ENCODE measurements at regions not wholly inside any gene's neighbourhood (a gene's known extent, or its start where the extent isn't known, plus 50 kb on each side); places are given as distances from the start of the nearest gene placed in this dataset.

DNA sequence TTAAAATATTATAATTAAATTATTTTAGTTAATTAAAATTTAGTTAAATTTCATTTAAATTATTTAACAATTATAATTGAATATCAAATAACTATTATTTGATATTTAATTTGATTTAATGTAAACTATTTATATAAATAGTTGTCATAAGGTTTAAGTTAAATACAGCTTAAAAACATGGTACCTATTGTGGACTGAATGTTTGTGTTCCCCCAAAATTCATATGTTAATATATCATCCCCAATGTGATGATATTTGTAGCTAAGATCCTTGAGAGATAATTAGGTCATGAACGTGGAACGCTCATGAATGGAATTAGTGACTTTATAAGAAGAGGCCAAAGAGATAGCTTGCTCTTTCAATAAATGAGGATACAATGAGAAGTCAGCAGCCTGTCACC lies 505.7 kb upstream of the LRATD1 start:
- Histone ChIP-seq H3K4me3 (replicated peaks in 1 of 4; ENCODE audit: control extremely low read depth in 1 of 4, insufficient read depth in 1 of 4, low read depth in 3 of 4, low read length in 4 of 4) (no peak overlapping the region), H3K9ac (ENCODE audit: insufficient read depth, low read length) (no peak overlapping the region), H3K4me1 (ENCODE audit: control insufficient read depth, extremely low read depth, insufficient read depth, low read length) (no peaks in the 10 kb centered on the region), H3K27me3 (ENCODE audit: control insufficient read depth, insufficient read depth, low read length) (no peaks in the 10 kb centered on the region), H2AFZ (ENCODE audit: low read length) (no peak overlapping the region), H4K20me1 (ENCODE audit: control insufficient read depth, extremely low read depth, insufficient read depth, low read length) (no peaks in the 10 kb centered on the region), H3K79me2 (ENCODE audit: control insufficient read depth, insufficient read depth, low read length) (no peaks in the 10 kb centered on the region), H3K4me2 (ENCODE audit: extremely low read depth, insufficient read depth, low read length) (no peak overlapping the region), H3K36me3 (ENCODE audit: control insufficient read depth, insufficient read depth, low read length) (no peaks in the 10 kb centered on the region), H3K27ac (ENCODE audit: insufficient read depth, low read length) (no peak overlapping the region), H3K9me3 (ENCODE audit: control insufficient read depth, insufficient read depth, low read depth, low read length) (no peaks in the 10 kb centered on the region)
- no peak for DNase-seq (ENCODE audit: low read depth in 2 of 2)
- TF ChIP-seq EZH2 (IDR thresholded peaks at IDR 0.05; ENCODE audit: low read length, missing control alignments), result no peak

DNA sequence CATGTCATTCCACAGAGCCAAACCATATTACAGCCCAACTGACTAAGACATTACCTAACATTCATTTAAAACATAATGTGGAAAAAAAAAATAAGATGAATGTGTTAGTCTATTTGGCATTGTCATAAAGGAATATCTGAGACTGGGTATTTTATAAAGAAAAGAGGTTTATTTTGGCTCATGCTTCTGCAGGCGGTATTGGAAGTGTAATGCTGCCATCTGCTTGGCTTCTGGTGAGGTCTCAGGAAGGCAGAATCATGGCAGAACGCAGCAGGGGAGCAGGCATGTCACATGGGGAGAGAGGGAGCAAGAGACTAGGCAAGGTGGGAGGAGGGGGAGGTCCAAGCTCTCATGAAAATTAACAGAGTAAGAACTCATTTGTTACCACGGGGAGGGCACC lies 504.8 kb upstream of the LRATD1 start:
- no peak overlapping the region for H3K4me3 ChIP-seq (replicated peaks in 1 of 4; ENCODE audit: control extremely low read depth in 1 of 4, insufficient read depth in 1 of 4, low read depth in 3 of 4, low read length in 4 of 4)
- H2AFZ ChIP-seq (ENCODE audit: low read length), result no peak overlapping the region
- H3K27ac ChIP-seq (ENCODE audit: insufficient read depth, low read length), result no peak overlapping the region
- no peaks in the 10 kb centered on the region for H3K9me3 ChIP-seq (ENCODE audit: control insufficient read depth, insufficient read depth, low read depth, low read length)
- no peaks in the 10 kb centered on the region for H3K4me1 ChIP-seq (ENCODE audit: control insufficient read depth, extremely low read depth, insufficient read depth, low read length)
- H3K9ac ChIP-seq (ENCODE audit: insufficient read depth, low read length), result no peak overlapping the region
- no peaks in the 10 kb centered on the region for H3K36me3 ChIP-seq (ENCODE audit: control insufficient read depth, insufficient read depth, low read length)
- TF ChIP-seq, protein P1, sequence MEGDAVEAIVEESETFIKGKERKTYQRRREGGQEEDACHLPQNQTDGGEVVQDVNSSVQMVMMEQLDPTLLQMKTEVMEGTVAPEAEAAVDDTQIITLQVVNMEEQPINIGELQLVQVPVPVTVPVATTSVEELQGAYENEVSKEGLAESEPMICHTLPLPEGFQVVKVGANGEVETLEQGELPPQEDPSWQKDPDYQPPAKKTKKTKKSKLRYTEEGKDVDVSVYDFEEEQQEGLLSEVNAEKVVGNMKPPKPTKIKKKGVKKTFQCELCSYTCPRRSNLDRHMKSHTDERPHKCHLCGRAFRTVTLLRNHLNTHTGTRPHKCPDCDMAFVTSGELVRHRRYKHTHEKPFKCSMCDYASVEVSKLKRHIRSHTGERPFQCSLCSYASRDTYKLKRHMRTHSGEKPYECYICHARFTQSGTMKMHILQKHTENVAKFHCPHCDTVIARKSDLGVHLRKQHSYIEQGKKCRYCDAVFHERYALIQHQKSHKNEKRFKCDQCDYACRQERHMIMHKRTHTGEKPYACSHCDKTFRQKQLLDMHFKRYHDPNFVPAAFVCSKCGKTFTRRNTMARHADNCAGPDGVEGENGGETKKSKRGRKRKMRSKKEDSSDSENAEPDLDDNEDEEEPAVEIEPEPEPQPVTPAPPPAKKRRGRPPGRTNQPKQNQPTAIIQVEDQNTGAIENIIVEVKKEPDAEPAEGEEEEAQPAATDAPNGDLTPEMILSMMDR (conservative IDR thresholded peaks at IDR 0.05 in 1 of 2, IDR thresholded peaks at IDR 0.05 in 1 of 2; ENCODE audit: low read depth in 1 of 2, low read length in 2 of 2), result no peak
- TF ChIP-seq EZH2 (IDR thresholded peaks at IDR 0.05; ENCODE audit: low read length, missing control alignments), result no peak
- H4K20me1 ChIP-seq (ENCODE audit: control insufficient read depth, extremely low read depth, insufficient read depth, low read length), result no peaks in the 10 kb centered on the region
- no peaks in the 10 kb centered on the region for H3K79me2 ChIP-seq (ENCODE audit: control insufficient read depth, insufficient read depth, low read length)
- H3K27me3 ChIP-seq (ENCODE audit: control insufficient read depth, insufficient read depth, low read length), result no peaks in the 10 kb centered on the region
- H3K4me2 ChIP-seq (ENCODE audit: extremely low read depth, insufficient read depth, low read length), result no peak overlapping the region
- no peak for DNase-seq (ENCODE audit: low read depth in 2 of 2)

DNA sequence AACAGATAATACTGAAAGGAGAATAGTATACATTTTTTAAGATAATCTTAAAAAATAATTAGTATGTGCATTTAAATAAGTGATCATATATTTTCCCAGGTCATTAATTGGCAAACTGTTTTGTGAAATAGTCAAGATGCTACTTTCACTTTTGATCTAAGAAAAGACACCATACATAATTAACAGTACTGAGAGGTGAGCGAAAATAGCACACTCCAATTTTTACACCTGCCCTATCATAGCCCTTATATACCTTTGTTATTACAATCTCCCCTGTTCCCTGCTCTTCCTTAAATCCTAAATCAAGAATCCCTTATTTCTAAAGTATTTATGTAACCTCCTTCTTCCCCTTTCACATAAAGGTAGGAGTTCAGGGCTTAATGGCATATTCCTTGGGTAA lies 500.1 kb upstream of the LRATD1 start:
- Histone ChIP-seq H3K79me2 (ENCODE audit: control insufficient read depth, insufficient read depth, low read length) (no peaks in the 10 kb centered on the region), H3K4me1 (ENCODE audit: control insufficient read depth, extremely low read depth, insufficient read depth, low read length) (no peaks in the 10 kb centered on the region), H3K27ac (ENCODE audit: insufficient read depth, low read length) (no peak overlapping the region), H3K27me3 (ENCODE audit: control insufficient read depth, insufficient read depth, low read length) (no peaks in the 10 kb centered on the region), H3K36me3 (ENCODE audit: control insufficient read depth, insufficient read depth, low read length) (no peaks in the 10 kb centered on the region), H3K4me3 (replicated peaks in 1 of 4; ENCODE audit: control extremely low read depth in 1 of 4, insufficient read depth in 1 of 4, low read depth in 3 of 4, low read length in 4 of 4) (no peak overlapping the region), H3K4me2 (ENCODE audit: extremely low read depth, insufficient read depth, low read length) (no peak overlapping the region), H4K20me1 (ENCODE audit: control insufficient read depth, extremely low read depth, insufficient read depth, low read length) (no peaks in the 10 kb centered on the region), H3K9me3 (ENCODE audit: control insufficient read depth, insufficient read depth, low read depth, low read length) (no peaks in the 10 kb centered on the region), H2AFZ (ENCODE audit: low read length) (no peak overlapping the region), H3K9ac (ENCODE audit: insufficient read depth, low read length) (no peak overlapping the region)
- DNase-seq (ENCODE audit: low read depth in 2 of 2), result no peak
- TF ChIP-seq, protein P1 (conservative IDR thresholded peaks at IDR 0.05 in 1 of 2, IDR thresholded peaks at IDR 0.05 in 1 of 2; ENCODE audit: low read depth in 1 of 2, low read length in 2 of 2), result no peak
- TF ChIP-seq EZH2 (IDR thresholded peaks at IDR 0.05; ENCODE audit: low read length, missing control alignments), result no peak
